GM12878 (cell line): ENCODE measurements at regions not wholly inside any gene's neighbourhood (a gene's known extent, or its start where the extent isn't known, plus 50 kb on each side); places are given as distances from the start of the nearest gene placed in this dataset.

Experiments
- ATAC-seq: fragments of 200-7000 bp; cut with Tn5 transposase; 3 replicates; pipeline ENCODE4 v1.9.1; 2020; ENCODE audit warnings: mild to moderate bottlenecking, moderate library complexity
- BruUV-seq: library from RNA; stranded (reverse); fragments of 400-500 nt; replicated peaks from 2 replicates; lab custom pipeline; 2021; lab: Mats Ljungman, UMichigan
- CTCF ChIA-PET: fragments of 300-600 bp; sonication (Branson Sonifier 250); formaldehyde crosslinking; extraction: SDS; loops from one replicate; lab custom pipeline; 2021; ENCODE audit warnings: inconsistent platforms; lab: Yijun Ruan, JAX
- POLR2A ChIA-PET: fragments of 350-600 bp; formaldehyde crosslinking; extraction: SDS; loops from one replicate; lab custom pipeline; 2021; ENCODE audit warnings: inconsistent platforms; lab: Charles Lee
- RAD21 ChIA-PET: fragments of 300-600 bp; sonication (Branson Sonifier 250); formaldehyde crosslinking; loops from one replicate; lab custom pipeline; 2023; ENCODE audit warnings: antibody characterized with exemption; ENCODE audit not compliant: unreplicated experiment; lab: Charles Lee
- SMC1A ChIA-PET: fragments of 300-600 bp; sonication (Branson Sonifier 250); formaldehyde crosslinking; loops from one replicate; lab custom pipeline; 2023; ENCODE audit not compliant: unreplicated experiment, uncharacterized antibody; lab: Charles Lee
- DNase-seq: peaks from one replicate; pipeline ENCODE4 v3.0.0-alpha.2; 2011; ENCODE audit warnings: low read depth, low spot score
- FAIRE-seq: peaks from 3 replicates; lab custom pipeline; 2011; peaks lifted over from hg19 to GRCh38; lab: Jason Lieb, UNC
- H2AFZ ChIP-seq: 2 replicates; pipeline ENCODE4 v1.6.0; 2011; ENCODE audit warnings: low read depth, low read length, control low read depth; ENCODE audit not compliant: control insufficient read depth
- H3K27ac ChIP-seq: 2 replicates; pipeline ENCODE4 v1.5.1; 2011; ENCODE audit warnings: control low read depth; ENCODE audit not compliant: control insufficient read depth, insufficient read depth
- H3K27me3 ChIP-seq, 2 experiments: replicated peaks in 1 of 2; 2 replicates each; pipeline versions ENCODE4 v1.6.0 to v1.6.1; 2011; ENCODE audit warnings: low read length in 1 of 2; ENCODE audit not compliant: control insufficient read depth in 2 of 2, insufficient read depth in 2 of 2
- H3K36me3 ChIP-seq, 2 experiments: 2 replicates each; pipeline ENCODE4 v1.5.1; 2011; ENCODE audit warnings: low read length in 1 of 2; ENCODE audit not compliant: control insufficient read depth in 2 of 2, insufficient read depth in 2 of 2
- H3K4me1 ChIP-seq: 2 replicates; pipeline ENCODE4 v1.6.1; 2011; ENCODE audit warnings: mild to moderate bottlenecking, low read length, moderate library complexity, mixed read lengths; ENCODE audit not compliant: control insufficient read depth, insufficient read depth
- H3K4me2 ChIP-seq: 2 replicates; pipeline ENCODE4 v1.6.0; 2011; ENCODE audit warnings: control low read depth; ENCODE audit not compliant: control insufficient read depth, insufficient read depth
- H3K4me3 ChIP-seq: fragments of 200-600 bp; sonication (generic); 2 replicates; pipeline ENCODE4 v1.5.1; 2016
- H3K79me2 ChIP-seq: 2 replicates; pipeline ENCODE4 v1.6.0; 2011; ENCODE audit warnings: low read length; ENCODE audit not compliant: control insufficient read depth, insufficient read depth
- H3K9ac ChIP-seq: 2 replicates; pipeline ENCODE4 v1.8.0; 2011; ENCODE audit warnings: low read length, control low read depth, mixed read lengths; ENCODE audit not compliant: control insufficient read depth, insufficient read depth
- H3K9me3 ChIP-seq: replicated peaks from 3 replicates; pipeline ENCODE4 v1.5.1; 2011; ENCODE audit warnings: mild to moderate bottlenecking, low read length; ENCODE audit not compliant: control insufficient read depth, insufficient read depth
- H4K20me1 ChIP-seq: 2 replicates; pipeline ENCODE4 v1.6.0; 2011; ENCODE audit not compliant: control insufficient read depth, insufficient read depth
- BMI1 ChIP-seq: fragments of 450-650 bp; IDR thresholded peaks from 2 replicates; pipeline ENCODE4 v1.6.1; 2016; ENCODE audit warnings: mild to moderate bottlenecking, moderate library complexity, borderline replicate concordance
- CHD2 ChIP-seq: IDR thresholded peaks from 2 replicates; pipeline ENCODE4 v1.6.1; 2011; ENCODE audit warnings: low read depth, low read length, improper control_type of control experiment, borderline replicate concordance
- CREM ChIP-seq: IDR thresholded peaks from 2 replicates; pipeline ENCODE4 v1.6.1; 2014; ENCODE audit warnings: antibody characterized with exemption, low read depth
- KLF5 ChIP-seq: fragments of 450-650 bp; IDR thresholded peaks from 2 replicates; pipeline ENCODE4 v1.6.1; 2014; ENCODE audit warnings: mild to moderate bottlenecking; ENCODE audit not compliant: partially characterized antibody
- NFIC ChIP-seq: IDR thresholded peaks from 2 replicates; pipeline ENCODE4 v1.6.1; 2012; ENCODE audit warnings: low read depth, mild to moderate bottlenecking, inconsistent platforms, low read length, moderate library complexity
- PKNOX1 ChIP-seq: fragments of 450-650 bp; IDR thresholded peaks from 2 replicates; pipeline ENCODE4 v1.6.1; 2016; ENCODE audit warnings: mild to moderate bottlenecking
- POLR2AphosphoS5 ChIP-seq: IDR thresholded peaks from 2 replicates; pipeline ENCODE4 v1.6.1; 2011; ENCODE audit warnings: mild to moderate bottlenecking, low read length, inconsistent platforms
- RAD51 ChIP-seq: fragments of 450-650 bp; IDR thresholded peaks from 2 replicates; pipeline ENCODE4 v1.6.1; 2016; ENCODE audit warnings: moderate library complexity, mild to moderate bottlenecking, inconsistent platforms
- REST ChIP-seq: IDR thresholded peaks from 2 replicates; pipeline ENCODE4 v1.6.1; 2012; ENCODE audit warnings: mild to moderate bottlenecking, low read depth, low read length
- ZSCAN29 ChIP-seq: fragments of 450-650 bp; IDR thresholded peaks from 2 replicates; pipeline ENCODE4 v1.6.1; 2017; ENCODE audit warnings: mild to moderate bottlenecking, moderate library complexity
- ZZZ3 ChIP-seq: IDR thresholded peaks from 2 replicates; pipeline ENCODE4 v1.6.1; 2011; ENCODE audit warnings: low read depth; ENCODE audit not compliant: control insufficient read depth, insufficient read length
- WGBS: methylation state at CpG from one replicate; pipeline ENCODE4 v1.1.6; 2016; ENCODE audit warnings: low lambda C conversion rate; ENCODE audit not compliant: insufficient replicate concordance, insufficient coverage; ENCODE audit errors: missing lambda C conversion rate; 5-methylcytosine and 5-hydroxymethylcytosine counted together
- in situ Hi-C: fragments of 300-500 bp; cut with MboI; formaldehyde crosslinking; loops from 9 replicates; pipeline ENCODE4 v1.14.3; 2018; ENCODE audit warnings: mixed read lengths
- intact Hi-C: fragments of 100-400 bp; cut with micrococcal nuclease; formaldehyde crosslinking; loops from one replicate; pipeline ENCODE4 v1.14.2; 2022; ENCODE audit not compliant: unreplicated experiment
- TF ChIP-seq, protein P1 (sequence below): fragments of 450-650 bp; conservative IDR thresholded peaks from 2 replicates; pipeline ENCODE4 v1.6.1; 2017; ENCODE audit warnings: mild to moderate bottlenecking, moderate library complexity
- TF ChIP-seq, protein P2 (sequence below): fragments of 450-650 bp; IDR thresholded peaks from 2 replicates; pipeline ENCODE4 v1.6.1; 2018; ENCODE audit warnings: mild to moderate bottlenecking, low read depth, moderate library complexity; ENCODE audit not compliant: partially characterized antibody

DNA sequence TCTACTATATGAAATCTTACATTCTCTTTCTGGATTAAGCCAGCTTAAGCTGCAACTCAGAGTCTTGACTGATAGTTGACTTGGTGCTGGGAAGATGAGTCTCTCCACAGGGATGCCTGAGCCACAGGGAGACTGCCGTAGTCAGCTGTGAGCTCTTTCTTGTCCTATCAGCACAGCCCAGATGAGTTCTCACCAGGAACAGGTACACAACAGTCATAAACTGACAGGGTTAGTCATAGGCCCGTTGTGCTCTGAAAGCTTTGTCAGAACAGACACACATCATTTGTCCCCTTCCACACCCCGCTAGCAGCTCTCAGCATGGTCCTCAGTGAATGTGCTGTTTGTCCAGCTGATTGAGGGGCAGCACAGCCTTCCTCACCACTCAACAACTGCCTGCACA lies 221.6 kb downstream of the RPS24 start (continued):
- TF ChIP-seq KLF5 (no peak), POLR2AphosphoS5 (no peak), CREM (no peak)
- TF ChIP-seq, all 136 proteins: peak for 0

GRCh38 chr10:78255796-78256638 lies 222.4 kb downstream of the RPS24 start:
- ChIA-PET POLR2A (interaction anchor here (0.7 kb wide), 1 partner anchor 264 kb away, joined by 3 read pairs; no protein-coding TSS in a partner anchor), SMC1A (no interaction called here)
- no TSS peak for BruUV-seq
- TF ChIP-seq RAD51 (no peak), NFIC (no peak), REST (no peak), ZSCAN29 (no peak), CHD2 (no peak), PKNOX1 (no peak), BMI1 (no peak), ZZZ3 (no peak)
- TF ChIP-seq, protein P1, sequence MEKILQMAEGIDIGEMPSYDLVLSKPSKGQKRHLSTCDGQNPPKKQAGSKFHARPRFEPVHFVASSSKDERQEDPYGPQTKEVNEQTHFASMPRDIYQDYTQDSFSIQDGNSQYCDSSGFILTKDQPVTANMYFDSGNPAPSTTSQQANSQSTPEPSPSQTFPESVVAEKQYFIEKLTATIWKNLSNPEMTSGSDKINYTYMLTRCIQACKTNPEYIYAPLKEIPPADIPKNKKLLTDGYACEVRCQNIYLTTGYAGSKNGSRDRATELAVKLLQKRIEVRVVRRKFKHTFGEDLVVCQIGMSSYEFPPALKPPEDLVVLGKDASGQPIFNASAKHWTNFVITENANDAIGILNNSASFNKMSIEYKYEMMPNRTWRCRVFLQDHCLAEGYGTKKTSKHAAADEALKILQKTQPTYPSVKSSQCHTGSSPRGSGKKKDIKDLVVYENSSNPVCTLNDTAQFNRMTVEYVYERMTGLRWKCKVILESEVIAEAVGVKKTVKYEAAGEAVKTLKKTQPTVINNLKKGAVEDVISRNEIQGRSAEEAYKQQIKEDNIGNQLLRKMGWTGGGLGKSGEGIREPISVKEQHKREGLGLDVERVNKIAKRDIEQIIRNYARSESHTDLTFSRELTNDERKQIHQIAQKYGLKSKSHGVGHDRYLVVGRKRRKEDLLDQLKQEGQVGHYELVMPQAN: no peak
- TF ChIP-seq, protein P2, sequence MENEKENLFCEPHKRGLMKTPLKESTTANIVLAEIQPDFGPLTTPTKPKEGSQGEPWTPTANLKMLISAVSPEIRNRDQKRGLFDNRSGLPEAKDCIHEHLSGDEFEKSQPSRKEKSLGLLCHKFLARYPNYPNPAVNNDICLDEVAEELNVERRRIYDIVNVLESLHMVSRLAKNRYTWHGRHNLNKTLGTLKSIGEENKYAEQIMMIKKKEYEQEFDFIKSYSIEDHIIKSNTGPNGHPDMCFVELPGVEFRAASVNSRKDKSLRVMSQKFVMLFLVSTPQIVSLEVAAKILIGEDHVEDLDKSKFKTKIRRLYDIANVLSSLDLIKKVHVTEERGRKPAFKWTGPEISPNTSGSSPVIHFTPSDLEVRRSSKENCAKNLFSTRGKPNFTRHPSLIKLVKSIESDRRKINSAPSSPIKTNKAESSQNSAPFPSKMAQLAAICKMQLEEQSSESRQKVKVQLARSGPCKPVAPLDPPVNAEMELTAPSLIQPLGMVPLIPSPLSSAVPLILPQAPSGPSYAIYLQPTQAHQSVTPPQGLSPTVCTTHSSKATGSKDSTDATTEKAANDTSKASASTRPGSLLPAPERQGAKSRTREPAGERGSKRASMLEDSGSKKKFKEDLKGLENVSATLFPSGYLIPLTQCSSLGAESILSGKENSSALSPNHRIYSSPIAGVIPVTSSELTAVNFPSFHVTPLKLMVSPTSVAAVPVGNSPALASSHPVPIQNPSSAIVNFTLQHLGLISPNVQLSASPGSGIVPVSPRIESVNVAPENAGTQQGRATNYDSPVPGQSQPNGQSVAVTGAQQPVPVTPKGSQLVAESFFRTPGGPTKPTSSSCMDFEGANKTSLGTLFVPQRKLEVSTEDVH: no peak

More at GRCh38 chr10:78255796-78256638, 222.4 kb downstream of the RPS24 start:
- no peak overlapping the region for H2AFZ ChIP-seq
- H3K4me2 ChIP-seq: no peak overlapping the region
- H3K36me3 ChIP-seq: no peaks in the 10 kb centered on the region
- DNase-seq: no peak
- intact Hi-C loops: no loop called here
- no peaks in the 10 kb centered on the region for H3K4me1 ChIP-seq
- no peaks in the 10 kb centered on the region for H3K79me2 ChIP-seq
- RAD21 ChIA-PET: no interaction called here
- WGBS: 29% methylated on average over 9 of the region's 9 CpGs
- CTCF ChIA-PET: no interaction called here
- no peak overlapping the region for H3K9ac ChIP-seq
- no peaks in the 10 kb centered on the region for H4K20me1 ChIP-seq
- H3K9me3 ChIP-seq: no peaks in the 10 kb centered on the region
- no peak for ATAC-seq
- no peak overlapping the region for H3K4me3 ChIP-seq
- FAIRE-seq: no peak
- H3K27me3 ChIP-seq: no peaks in the 10 kb centered on the region
- H3K27ac ChIP-seq: no peak overlapping the region
- in situ Hi-C loops: no loop called here
